K562 (cell line): ENCODE measurements at regions not wholly inside any gene's neighbourhood (a gene's known extent, or its start where the extent isn't known, plus 50 kb on each side); places are given as distances from the start of the nearest gene placed in this dataset.

Experiments
- ATAC-seq: fragments of 200-7000 bp; cut with Tn5 transposase; 3 replicates; pipeline ENCODE4 v1.9.1; 2020; ENCODE audit warnings: moderate library complexity
- BruUV-seq: library from RNA; stranded (reverse); fragments of 400-500 nt; replicated peaks from 2 replicates; lab custom pipeline; 2021; lab: Mats Ljungman, UMichigan
- CTCF ChIA-PET: fragments of 300-600 bp; formaldehyde crosslinking; extraction: SDS; loops from one replicate; lab custom pipeline; 2021; ENCODE audit warnings: low intra/inter-chr PET ratio; lab: Yijun Ruan, JAX
- POLR2A ChIA-PET: fragments of 300-600, 350-650 bp; sonication (Branson Sonifier 250); formaldehyde crosslinking; extraction: SDS; loops from one replicate; lab custom pipeline; 2021; ENCODE audit warnings: antibody characterized with exemption, inconsistent platforms; lab: Yijun Ruan, JAX
- DNase-seq, 4 experiments: peaks; one replicate each; pipeline versions ENCODE4 v3.0.0 to v3.0.0-alpha.2; 2011 to 2018; ENCODE audit warnings: low spot score in 3 of 4, mixed read lengths in 3 of 4; ENCODE audit errors: extremely low read depth in 1 of 4
- FAIRE-seq: peaks from 2 replicates; lab custom pipeline; 2011; peaks lifted over from hg19 to GRCh38; lab: Jason Lieb, UNC
- H2AFZ ChIP-seq: 2 replicates; pipeline ENCODE4 v1.6.0; 2011; ENCODE audit warnings: low read depth, low read length, control low read depth, inconsistent platforms
- H3K27ac ChIP-seq: fragments of 200-600 bp; 3 replicates; pipeline ENCODE4 v1.8.0; 2011; ENCODE audit warnings: low read depth, mild to moderate bottlenecking, control low read depth, inconsistent platforms, low read length, moderate library complexity, mixed read lengths; ENCODE audit errors: extremely low read depth
- H3K27me3 ChIP-seq, 2 experiments: fragments of 300-600 bp in 1 of 2; 2 replicates in 1 of 2; 3 replicates in 1 of 2; pipeline versions ENCODE4 v1.6.0 to v1.8.0; 2011; ENCODE audit warnings: inconsistent platforms in 2 of 2, low read length in 2 of 2, mild to moderate bottlenecking in 1 of 2, mixed read lengths in 1 of 2, moderate library complexity in 1 of 2; ENCODE audit not compliant: control insufficient read depth in 2 of 2, insufficient read depth in 2 of 2
- H3K36me3 ChIP-seq: fragments of 300-600 bp; 3 replicates; pipeline ENCODE4 v1.8.0; 2011; ENCODE audit warnings: mild to moderate bottlenecking, low read length, inconsistent platforms; ENCODE audit not compliant: control insufficient read depth, insufficient read depth
- H3K4me1 ChIP-seq, 2 experiments: fragments of 200-600 bp in 1 of 2; replicated peaks in 1 of 2; 2 replicates in 1 of 2; 3 replicates in 1 of 2; pipeline versions ENCODE4 v1.5.1 to v1.8.0; 2011; ENCODE audit warnings: inconsistent platforms in 2 of 2, low read length in 2 of 2, mild to moderate bottlenecking in 1 of 2, mixed read lengths in 1 of 2, moderate library complexity in 1 of 2; ENCODE audit not compliant: control insufficient read depth in 2 of 2, insufficient read depth in 2 of 2
- H3K4me2 ChIP-seq: 2 replicates; pipeline ENCODE4 v1.6.1; 2011; ENCODE audit warnings: low read length, control low read depth, inconsistent platforms, mixed read lengths; ENCODE audit not compliant: insufficient read depth
- H3K4me3 ChIP-seq: fragments of 200-600 bp; sonication (generic), shearing (Covaris generic); 2 replicates; pipeline ENCODE4 v1.5.1; 2016; ENCODE audit warnings: control low read depth, inconsistent platforms
- H3K79me2 ChIP-seq: fragments of 200-600 bp; 3 replicates; pipeline ENCODE4 v1.8.0; 2011; ENCODE audit warnings: low read length, inconsistent platforms; ENCODE audit not compliant: control insufficient read depth, insufficient read depth
- H3K9ac ChIP-seq, 2 experiments: 2 replicates each; pipeline versions ENCODE4 v1.6.0 to v1.6.1; 2011; ENCODE audit warnings: low read depth in 2 of 2, low read length in 2 of 2, control low read depth in 1 of 2, inconsistent platforms in 1 of 2, mild to moderate bottlenecking in 1 of 2, mixed read lengths in 1 of 2; ENCODE audit not compliant: insufficient read depth in 1 of 2
- H3K9me1 ChIP-seq: one replicate; pipeline ENCODE4 v1.6.0; 2011; ENCODE audit warnings: inconsistent platforms, mild to moderate bottlenecking, low read length, moderate library complexity; ENCODE audit not compliant: control insufficient read depth, insufficient read depth
- H3K9me3 ChIP-seq: replicated peaks from 2 replicates; pipeline ENCODE4 v1.5.1; 2011; ENCODE audit warnings: low read depth, low read length, inconsistent platforms; ENCODE audit not compliant: control insufficient read depth, insufficient read depth
- H4K20me1 ChIP-seq: replicated peaks from 2 replicates; pipeline ENCODE4 v1.6.1; 2011; ENCODE audit warnings: low read length, inconsistent platforms, mixed read lengths; ENCODE audit not compliant: control insufficient read depth, insufficient read depth
- BCL6 ChIP-seq: fragments of 250-450 bp; sonication (Bioruptor Pico); IDR thresholded peaks from 2 replicates; pipeline ENCODE4 v1.4.0; 2020
- CAMTA2 ChIP-seq: fragments of 250-450 bp; sonication (Bioruptor Pico); conservative IDR thresholded peaks from 2 replicates; pipeline ENCODE4 v1.5.1; 2022
- DMBX1 ChIP-seq: fragments of 250-450 bp; sonication (Bioruptor Pico); IDR thresholded peaks from 2 replicates; pipeline ENCODE4 v1.8.0; 2022; ENCODE audit warnings: inconsistent platforms, mild to moderate bottlenecking, moderate library complexity, borderline replicate concordance
- E2F6 ChIP-seq, 2 experiments: IDR thresholded peaks; 2 replicates each; pipeline ENCODE4 v1.6.1; 2011; ENCODE audit warnings: borderline replicate concordance in 1 of 2, control low read depth in 1 of 2, low read depth in 1 of 2, low read length in 1 of 2, mild to moderate bottlenecking in 1 of 2, mixed read lengths in 1 of 2, moderate library complexity in 1 of 2; ENCODE audit not compliant: insufficient read depth in 1 of 2, insufficient read length in 1 of 2, poor library complexity in 1 of 2, severe bottlenecking in 1 of 2; ENCODE audit errors: extremely low read depth in 1 of 2
- GABPB1 ChIP-seq: sonication (generic); formaldehyde crosslinking; IDR thresholded peaks from 2 replicates; pipeline ENCODE4 v1.8.0; 2022; ENCODE audit warnings: mild to moderate bottlenecking, missing genetic modification reagents
- ILF3 ChIP-seq: fragments of 450-650 bp; IDR thresholded peaks from 2 replicates; pipeline ENCODE4 v1.6.1; 2018; ENCODE audit warnings: antibody characterized with exemption, mild to moderate bottlenecking, moderate library complexity, borderline replicate concordance
- MAFG ChIP-seq: fragments of 450-650 bp; conservative IDR thresholded peaks from 2 replicates; pipeline ENCODE4 v1.6.1; 2016; ENCODE audit warnings: missing genetic modification characterization, missing compliant biosample characterization
- NCOA2 ChIP-seq, 2 experiments: fragments of 450-650 bp; IDR thresholded peaks; 2 replicates each; pipeline ENCODE4 v1.6.1; 2018; ENCODE audit warnings: mild to moderate bottlenecking in 2 of 2, moderate library complexity in 1 of 2; ENCODE audit not compliant: partially characterized antibody in 2 of 2
- NR0B1 ChIP-seq: fragments of 450-650 bp; IDR thresholded peaks from one replicate; pipeline ENCODE4 v1.6.1; 2018; ENCODE audit warnings: mild to moderate bottlenecking, moderate library complexity; ENCODE audit not compliant: partially characterized antibody
- PHF21A ChIP-seq: fragments of 450-650 bp; IDR thresholded peaks from 2 replicates; pipeline ENCODE4 v1.6.1; 2017; ENCODE audit warnings: low read depth, borderline replicate concordance
- RBM34 ChIP-seq: fragments of 200-400 bp; formaldehyde crosslinking; IDR thresholded peaks from 2 replicates; pipeline ENCODE4 v1.6.1; 2018; ENCODE audit warnings: low read length, borderline replicate concordance; ENCODE audit not compliant: insufficient read depth
- SREBF2 ChIP-seq: sonication (generic); formaldehyde crosslinking; IDR thresholded peaks from 2 replicates; pipeline ENCODE4 v1.4.0; 2020; ENCODE audit warnings: mild to moderate bottlenecking, missing genetic modification reagents
- STAG1 ChIP-seq: sonication (generic); formaldehyde crosslinking; IDR thresholded peaks from 2 replicates; pipeline ENCODE4 v1.5.0; 2020; ENCODE audit warnings: missing genetic modification reagents, borderline replicate concordance
- TAL1 ChIP-seq: fragments of 450-650 bp; IDR thresholded peaks from 2 replicates; pipeline ENCODE4 v1.6.1; 2016; ENCODE audit warnings: mild to moderate bottlenecking
- ZNF507 ChIP-seq: conservative IDR thresholded peaks from 2 replicates; pipeline ENCODE4 v1.6.1; 2017; ENCODE audit warnings: missing genetic modification characterization, missing compliant biosample characterization
- WGBS: fragments of 100-300 bp; shearing (Covaris generic); methylation state at CpG from one replicate; pipeline ENCODE4 v1.1.6; 2016; ENCODE audit warnings: low coverage, mixed read lengths; ENCODE audit not compliant: insufficient coverage; ENCODE audit errors: missing lambda C conversion rate; 5-methylcytosine and 5-hydroxymethylcytosine counted together
- in situ Hi-C: fragments of 300-500 bp; cut with MboI; formaldehyde crosslinking; loops from 4 replicates; pipeline ENCODE4 v1.15.0; 2018; ENCODE audit warnings: inconsistent platforms, mixed read lengths
- intact Hi-C: fragments of 100-400 bp; cut with micrococcal nuclease; formaldehyde crosslinking; loops from 2 replicates; pipeline ENCODE4 v1.14.2; 2022

DNA sequence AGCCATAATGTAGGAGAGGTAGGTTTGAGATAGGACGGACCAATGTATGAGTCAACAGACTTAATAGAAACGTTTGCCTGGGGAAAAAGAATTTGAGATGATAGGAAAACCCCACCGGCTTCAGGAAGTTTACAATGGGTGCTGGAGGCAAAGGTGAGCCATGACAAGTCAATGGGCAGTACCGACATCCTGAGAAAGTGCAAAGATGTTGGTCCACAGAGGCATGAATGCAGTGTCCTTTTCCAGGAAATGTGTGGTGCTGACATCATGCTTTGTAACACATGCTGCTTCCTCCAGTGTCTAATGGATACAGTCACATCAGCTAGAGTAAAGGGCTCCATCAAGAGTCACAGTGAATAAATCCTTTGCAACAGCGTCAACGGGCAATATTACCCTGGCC is 533.6 kb downstream of the INHBA start:
- in situ Hi-C loops (no loop called here), intact Hi-C loops (no loop called here)
- Histone ChIP-seq H3K79me2 (no peaks in the 10 kb centered on the region), H3K9me3 (peaks cover 2% of the 10 kb centered on the region; the same call in 1 of the 2 replicates), H3K9me1 (no peaks in the 10 kb centered on the region), H3K27me3 (no peaks in the 10 kb centered on the region), H3K4me1 (no peaks in the 10 kb centered on the region), H3K4me3 (no peak overlapping the region), H3K4me2 (no peak overlapping the region), H3K27ac (no peak overlapping the region), H4K20me1 (no peaks in the 10 kb centered on the region), H2AFZ (no peak overlapping the region), H3K36me3 (no peaks in the 10 kb centered on the region), H3K9ac (no peak overlapping the region)
- ATAC-seq (no peak), FAIRE-seq (no peak), DNase-seq (no peak)
- TF ChIP-seq E2F6 (IDR thresholded peaks at IDR 0.05; ENCODE audit: borderline replicate concordance in 1 of 2, extremely low read depth in 1 of 2, insufficient read depth in 1 of 2, insufficient read length in 1 of 2, low read depth in 1 of 2, low read length in 1 of 2, poor library complexity in 1 of 2, severe bottlenecking in 1 of 2) (no peak), ZNF507 (tag) (no peak), STAG1 (no peak), SREBF2 (CRISPR knock-in tag) (no peak), BCL6 (no peak), MAFG (tag) (no peak), GABPB1 (CRISPR knock-in tag) (no peak), NCOA2 (IDR thresholded peaks at IDR 0.05; ENCODE audit: partially characterized antibody in 2 of 2) (no peak), NR0B1 (no peak), ILF3 (no peak), RBM34 (no peak), TAL1 (no peak), PHF21A (no peak), CAMTA2 (CRISPR knock-in tag) (no peak), DMBX1 (CRISPR knock-in tag) (no peak)
- CTCF ChIA-PET: no interaction called here
- WGBS: 1% methylated on average over 6 of the region's 6 CpGs
- POLR2A ChIA-PET: no interaction called here
- BruUV-seq: no TSS peak
